Fibroblast of pulmonary artery (primary cell): ENCODE measurements at regions not wholly inside any gene's neighbourhood (a gene's known extent, or its start where the extent isn't known, plus 50 kb on each side); places are given as distances from the start of the nearest gene placed in this dataset.

Experiments used
- DNase-seq: peaks from one replicate; pipeline ENCODE4 v3.0.0-alpha.2; 2010; ENCODE audit warnings: low read depth
- H3K4me3 ChIP-seq: replicated peaks from 2 replicates; pipeline ENCODE4 v1.5.1; 2011; ENCODE audit warnings: low read depth, mild to moderate bottlenecking, control low read depth, low read length, moderate library complexity
- CTCF ChIP-seq: IDR thresholded peaks from 2 replicates; pipeline ENCODE4 v1.5.1; 2011; ENCODE audit warnings: mild to moderate bottlenecking, control low read depth, low read length, inconsistent platforms; ENCODE audit errors: missing control alignments

- TF ChIP-seq CTCF, result no peak
- DNase-seq, result no peak
- no peak overlapping the region for H3K4me3 ChIP-seq
These were observed 67.3 kb upstream of the SLC10A2 start for GRCh38 chr13:103133556-103133955.

GRCh38 chr13:103130681-103131210, 64.5 kb upstream of the SLC10A2 start:
- TF ChIP-seq CTCF, result no peak
- DNase-seq, result no peak
- no peak overlapping the region for H3K4me3 ChIP-seq

GRCh38 chr13:103130146-103130545, 63.9 kb upstream of the SLC10A2 start:
- no peak overlapping the region for H3K4me3 ChIP-seq
- no peak for TF ChIP-seq CTCF
- no peak for DNase-seq
